ENCODE measurements at regions not wholly inside any gene's neighbourhood (a gene's known extent, or its start where the extent isn't known, plus 50 kb on each side); places are given as distances from the start of the nearest gene placed in this dataset.
"Not testable (repeated sequence)": the region's sequence is repeated elsewhere in the genome, so short reads cannot be mapped to it uniquely, and the experiment has no call there.

DNA sequence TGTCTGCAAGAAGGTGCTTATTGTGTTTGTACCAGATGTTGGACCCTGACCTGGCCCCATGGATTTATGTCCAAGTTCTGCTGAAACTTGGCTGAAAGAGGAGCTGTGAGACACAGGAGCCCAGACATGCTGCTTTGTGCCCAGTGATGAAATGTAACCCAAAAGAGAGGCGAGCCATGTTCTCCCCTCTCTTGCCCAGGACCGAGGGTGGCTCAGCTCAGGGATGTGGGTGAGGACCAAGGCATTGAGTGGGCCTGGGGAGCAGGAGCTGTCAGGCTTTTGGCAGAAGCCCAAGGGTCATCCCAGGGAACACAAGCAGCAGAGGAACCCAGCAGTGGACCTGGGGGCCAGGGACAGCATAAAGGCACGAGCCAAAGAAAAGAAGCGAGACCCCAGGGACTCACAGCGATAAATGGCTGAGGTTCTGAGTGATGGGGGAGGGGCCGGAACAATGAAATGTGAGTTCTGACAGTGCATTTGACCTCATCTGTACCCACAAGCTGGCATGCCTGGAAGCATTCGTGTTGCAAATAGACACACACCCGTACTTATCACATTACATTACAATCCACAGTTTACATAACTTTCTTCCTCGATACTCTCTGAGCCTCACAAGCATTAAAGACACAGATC is 363.4 kb upstream of the JARID2 start:
- Mint-ChIP-seq H3K27me3 (peaks cover 2% of the 10 kb centered on the region), H3K36me3 (no peaks in the 10 kb centered on the region), H3K4me1 (peaks cover under 1 to 4% (median 1%) of the 10 kb centered on the region in 3 donors), H3K4me3 (no peak overlapping the region), H3K9me3 (no peaks in the 10 kb centered on the region), H3K27ac (no peak overlapping the region)

- H3K27me3 Mint-ChIP-seq, result peaks cover 2% of the 10 kb centered on the region
- no peak overlapping the region for H3K4me3 Mint-ChIP-seq
- peaks cover 0 to 2% (median 0%) of the 10 kb centered on the region in 3 donors for H3K4me1 Mint-ChIP-seq
- no peak overlapping the region for H3K27ac Mint-ChIP-seq
- H3K36me3 Mint-ChIP-seq, result no peaks in the 10 kb centered on the region
- no peaks in the 10 kb centered on the region for H3K9me3 Mint-ChIP-seq
These were observed 361.9 kb upstream of the JARID2 start for GRCh38 chr6:14883921-14884320.

DNA sequence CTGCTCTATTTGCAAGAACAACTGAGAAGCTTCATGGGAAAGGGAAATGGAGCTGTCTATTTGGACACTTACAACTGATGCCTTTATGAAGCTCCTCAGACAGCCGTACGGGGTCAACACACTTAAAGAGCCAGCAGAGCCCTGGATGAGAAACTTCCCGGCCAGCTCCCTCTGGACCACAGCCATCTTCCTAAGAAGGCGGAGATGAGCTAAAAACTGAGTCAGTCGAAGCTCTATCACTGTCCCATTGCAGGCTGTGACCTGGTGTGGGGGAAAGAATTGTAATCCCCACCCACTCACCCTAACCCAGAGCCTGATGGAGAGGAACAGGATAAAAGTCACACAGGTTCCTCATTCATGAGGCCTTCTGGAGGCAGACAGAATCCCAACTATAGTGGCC is 360.4 kb upstream of the JARID2 start:
- H3K4me1 Mint-ChIP-seq, result peaks cover 0 to 5% (median 2%) of the 10 kb centered on the region in 3 donors
- peaks cover 2 to 6% (median 3%) of the 10 kb centered on the region in 3 donors for H3K9me3 Mint-ChIP-seq
- no peak overlapping the region for H3K27ac Mint-ChIP-seq
- no peak overlapping the region for H3K4me3 Mint-ChIP-seq
- H3K36me3 Mint-ChIP-seq, result no peaks in the 10 kb centered on the region
- peaks cover 2% of the 10 kb centered on the region for H3K27me3 Mint-ChIP-seq

GRCh38 chr6:14887181-14887580 is 358.7 kb upstream of the JARID2 start:
- peaks cover 3 to 6% (median 4%) of the 10 kb centered on the region in 3 donors for H3K9me3 Mint-ChIP-seq
- H3K4me1 Mint-ChIP-seq, result peaks cover 0 to 5% (median 2%) of the 10 kb centered on the region in 3 donors
- no peak overlapping the region for H3K27ac Mint-ChIP-seq
- no peaks in the 10 kb centered on the region for H3K36me3 Mint-ChIP-seq
- no peak overlapping the region for H3K4me3 Mint-ChIP-seq
- H3K27me3 Mint-ChIP-seq, result peaks cover 4% of the 10 kb centered on the region

- Mint-ChIP-seq H3K27ac (no peak overlapping the region), H3K9me3 (peaks cover 3 to 6% (median 4%) of the 10 kb centered on the region in 3 donors), H3K27me3 (peaks cover 4% of the 10 kb centered on the region), H3K4me3 (peak overlapping the region in 1 of 4 donors; percentile 37), H3K4me1 (peaks cover 0 to 5% (median 2%) of the 10 kb centered on the region in 3 donors), H3K36me3 (no peaks in the 10 kb centered on the region)
These were observed 357.8 kb upstream of the JARID2 start for GRCh38 chr6:14887986-14888574.

DNA sequence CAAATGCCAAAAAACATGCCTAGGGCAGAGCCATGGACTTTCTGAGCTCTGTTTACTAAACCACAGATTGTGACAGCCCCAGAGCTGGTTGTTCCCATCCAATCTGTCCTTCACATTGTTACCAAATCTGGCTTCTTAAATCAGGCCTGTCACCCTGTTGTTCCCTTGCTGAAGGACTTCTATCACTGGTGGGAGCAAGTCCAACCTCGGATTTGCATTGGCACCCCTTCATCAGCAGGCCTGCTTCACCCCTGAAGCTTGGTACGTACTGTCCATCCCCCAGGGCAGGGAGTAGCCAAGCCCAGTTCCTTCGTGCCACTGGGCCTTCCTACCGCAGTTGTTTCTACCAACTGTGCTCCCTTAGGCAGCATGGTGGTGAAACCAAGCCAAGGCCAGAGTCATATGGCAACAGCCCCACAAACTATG is 357.3 kb upstream of the JARID2 start:
- Mint-ChIP-seq H3K4me1 (peaks cover 0 to 5% (median 2%) of the 10 kb centered on the region in 3 donors), H3K27me3 (peaks cover 4% of the 10 kb centered on the region), H3K9me3 (peaks cover 3 to 8% (median 7%) of the 10 kb centered on the region in 3 donors), H3K4me3 (no peak overlapping the region), H3K27ac (no peak overlapping the region), H3K36me3 (no peaks in the 10 kb centered on the region)

DNA sequence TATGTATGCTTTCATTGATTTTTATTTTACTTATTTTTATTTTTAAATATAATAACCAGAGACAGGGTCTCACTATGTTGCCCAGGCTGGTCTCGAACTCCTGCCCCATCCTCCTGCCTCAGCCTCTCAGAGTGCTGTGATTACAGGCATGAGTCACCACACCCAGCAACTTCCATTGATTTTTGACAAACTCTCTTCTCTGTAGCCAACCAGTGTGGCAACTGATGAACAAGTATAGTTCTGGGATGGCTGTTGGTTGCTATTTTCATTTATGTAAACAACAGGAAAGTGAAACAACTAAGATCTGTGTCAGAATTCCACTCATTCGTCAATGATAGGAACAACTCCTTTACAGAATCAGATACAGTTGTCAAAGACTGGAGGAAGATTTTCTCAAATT is 356.7 kb upstream of the JARID2 start:
- Mint-ChIP-seq H3K4me3 (no peak overlapping the region), H3K4me1 (peaks cover 0 to 5% (median 2%) of the 10 kb centered on the region in 3 donors), H3K36me3 (no peaks in the 10 kb centered on the region), H3K27me3 (peaks cover 2% of the 10 kb centered on the region), H3K27ac (no peak overlapping the region), H3K9me3 (peaks cover 3 to 10% (median 7%) of the 10 kb centered on the region in 3 donors)

GRCh38 chr6:14889611-14890593 is 356.0 kb upstream of the JARID2 start:
- Mint-ChIP-seq H3K4me3 (no peak overlapping the region), H3K9me3 (peaks cover 3 to 10% (median 7%) of the 10 kb centered on the region in 3 donors), H3K27me3 (peaks cover 2% of the 10 kb centered on the region), H3K4me1 (peaks cover 0 to 5% (median 2%) of the 10 kb centered on the region in 3 donors), H3K36me3 (no peaks in the 10 kb centered on the region), H3K27ac (no peak overlapping the region)

DNA sequence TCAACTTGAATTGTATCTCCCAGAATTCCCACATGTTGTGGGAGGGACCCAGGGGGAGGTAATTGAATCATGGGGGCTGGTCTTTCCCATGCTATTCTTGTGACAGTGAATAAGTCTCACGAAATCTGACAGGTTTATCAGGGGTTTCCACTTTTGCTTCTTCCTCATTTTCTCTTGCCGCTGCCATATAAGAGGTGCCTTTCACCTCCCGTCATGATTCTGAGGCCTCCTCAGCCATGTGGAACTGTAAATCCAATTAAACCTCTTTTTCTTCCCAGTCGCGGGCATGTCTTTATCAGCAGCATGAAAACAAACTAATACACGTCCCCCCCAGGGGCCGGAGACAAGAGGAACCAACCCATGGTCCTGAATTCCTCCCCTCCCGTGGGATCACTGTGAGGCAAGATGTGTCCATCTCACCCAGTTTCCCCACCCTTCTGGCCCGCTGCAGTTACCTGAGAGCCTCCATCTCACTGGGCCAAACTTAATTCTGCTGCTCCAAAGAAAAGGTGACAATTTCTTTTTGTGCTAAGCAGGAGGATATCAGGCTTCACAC is 354.0 kb upstream of the JARID2 start:
- H3K27ac Mint-ChIP-seq, H3K36me3 Mint-ChIP-seq: not testable (repeated sequence)
- H3K4me3 Mint-ChIP-seq, result peak overlapping the region in 1 of 4 donors; percentile 47

DNA sequence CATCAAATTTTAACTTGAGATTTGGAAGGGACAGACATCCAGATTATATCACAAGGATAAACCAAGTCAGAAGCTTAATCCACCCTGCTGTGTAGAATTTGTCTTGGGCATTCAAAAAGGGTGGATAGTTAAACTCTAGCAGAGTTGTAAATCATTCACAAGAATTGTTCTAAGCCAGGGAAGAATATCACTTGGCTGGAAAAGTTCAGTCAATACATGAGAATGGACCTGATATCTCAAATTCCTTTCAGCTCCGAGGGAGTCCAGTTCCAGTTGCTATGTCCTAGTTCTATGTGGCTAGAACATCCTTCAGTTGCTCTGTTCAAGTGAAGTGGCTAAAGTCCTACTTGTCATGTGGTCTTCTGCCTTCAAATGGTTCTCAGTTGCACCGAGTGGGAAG is 351.8 kb upstream of the JARID2 start:
- Mint-ChIP-seq H3K36me3 (no peaks in the 10 kb centered on the region), H3K27me3 (peaks cover 2% of the 10 kb centered on the region), H3K9me3 (peaks cover 3 to 10% (median 10%) of the 10 kb centered on the region in 3 donors), H3K27ac (no peak overlapping the region), H3K4me3 (no peak overlapping the region), H3K4me1 (peaks cover 0 to 10% (median 5%) of the 10 kb centered on the region in 3 donors)

More for the DNA sequence above, 354.0 kb upstream of the JARID2 start:
- not testable (repeated sequence) for H3K4me1 Mint-ChIP-seq, H3K27me3 Mint-ChIP-seq
- peaks cover 3 to 10% (median 10%) of the 10 kb centered on the region in 3 donors for H3K9me3 Mint-ChIP-seq

DNA sequence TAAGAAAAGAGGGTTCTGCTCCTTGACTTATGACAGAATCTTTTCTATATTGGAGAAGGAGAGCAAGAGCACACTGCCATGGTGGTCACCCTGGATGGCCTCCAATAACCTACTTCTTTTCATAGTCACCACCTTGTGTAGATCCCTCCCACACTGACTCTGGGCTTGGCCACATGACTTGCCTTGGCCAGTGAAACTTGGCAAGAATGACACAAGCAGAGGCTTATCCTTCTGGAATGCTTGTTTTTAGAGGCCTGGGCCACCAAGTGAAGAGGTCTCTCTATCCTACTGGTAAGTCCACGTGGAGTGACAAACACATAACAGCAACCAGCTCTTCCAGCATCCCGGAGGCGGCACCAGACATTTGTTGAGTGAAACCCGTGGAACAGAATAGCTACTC is 349.4 kb upstream of the JARID2 start:
- Mint-ChIP-seq H3K9me3 (peaks cover 0 to 6% (median 4%) of the 10 kb centered on the region in 3 donors), H3K4me3 (no peak overlapping the region), H3K27me3 (no peaks in the 10 kb centered on the region), H3K27ac (no peak overlapping the region), H3K36me3 (no peaks in the 10 kb centered on the region), H3K4me1 (peaks cover 0 to 11% (median 5%) of the 10 kb centered on the region in 3 donors)

GRCh38 chr6:14897831-14898230 is 348.0 kb upstream of the JARID2 start:
- H3K36me3 Mint-ChIP-seq, result no peaks in the 10 kb centered on the region
- H3K27ac Mint-ChIP-seq, result no peak overlapping the region
- no peaks in the 10 kb centered on the region for H3K27me3 Mint-ChIP-seq
- peaks cover 0 to 6% (median 4%) of the 10 kb centered on the region in 3 donors for H3K9me3 Mint-ChIP-seq
- peaks cover 1 to 11% (median 5%) of the 10 kb centered on the region in 3 donors for H3K4me1 Mint-ChIP-seq
- H3K4me3 Mint-ChIP-seq, result no peak overlapping the region

GRCh38 chr6:14899441-14899840 is 346.4 kb upstream of the JARID2 start:
- H3K27me3 Mint-ChIP-seq, H3K36me3 Mint-ChIP-seq, H3K9me3 Mint-ChIP-seq, H3K27ac Mint-ChIP-seq, H3K4me3 Mint-ChIP-seq: not testable (repeated sequence)
- peaks cover 5 to 12% (median 11%) of the 10 kb centered on the region in 3 donors for H3K4me1 Mint-ChIP-seq

GRCh38 chr6:14900919-14901318 is 344.9 kb upstream of the JARID2 start:
- Mint-ChIP-seq H3K27ac (no peak overlapping the region), H3K27me3 (no peaks in the 10 kb centered on the region), H3K36me3 (no peaks in the 10 kb centered on the region), H3K4me1 (peaks cover 5 to 12% (median 11%) of the 10 kb centered on the region in 3 donors), H3K4me3 (no peak overlapping the region), H3K9me3 (peaks cover 0 to 1% (median 0%) of the 10 kb centered on the region in 3 donors)

All from IgD-negative memory B cell (primary cell).